Loucy (cell line): ENCODE measurements at regions not wholly inside any gene's neighbourhood (a gene's known extent, or its start where the extent isn't known, plus 50 kb on each side); places are given as distances from the start of the nearest gene placed in this dataset.
"Not testable (repeated sequence)": the region's sequence is repeated elsewhere in the genome, so short reads cannot be mapped to it uniquely, and the experiment has no call there.

ENCODE experiments used
- H2AFZ ChIP-seq: fragments of 200-600 bp; sonication (generic); 2 replicates; pipeline ENCODE4 v1.6.0; 2016; ENCODE audit warnings: antibody characterized with exemption, mild to moderate bottlenecking, low read length, moderate library complexity
- H3F3A ChIP-seq: fragments of 200-600 bp; 2 replicates; pipeline ENCODE4 v1.6.0; 2016; ENCODE audit warnings: antibody characterized with exemption, low read depth, mild to moderate bottlenecking
- H3K27me3 ChIP-seq: fragments of 200-600 bp; sonication (generic); 2 replicates; pipeline ENCODE4 v1.6.1; 2014; ENCODE audit warnings: low read length, mild to moderate bottlenecking; ENCODE audit not compliant: insufficient read depth, poor library complexity, severe bottlenecking
- H3K36me3 ChIP-seq: fragments of 200-600 bp; sonication (generic); 2 replicates; pipeline ENCODE4 v1.6.1; 2016; ENCODE audit warnings: low read length; ENCODE audit not compliant: insufficient read depth
- H3K4me1 ChIP-seq: fragments of 200-600 bp; sonication (generic); 2 replicates; pipeline ENCODE4 v1.5.1; 2014; ENCODE audit warnings: low read length, mild to moderate bottlenecking; ENCODE audit not compliant: insufficient read depth, poor library complexity, severe bottlenecking
- H3K4me2 ChIP-seq: fragments of 200-600 bp; sonication (generic); 2 replicates; pipeline ENCODE4 v1.6.0; 2014; ENCODE audit warnings: antibody characterized with exemption, low read length, low read depth, mild to moderate bottlenecking; ENCODE audit not compliant: poor library complexity, severe bottlenecking
- H3K4me3 ChIP-seq: fragments of 200-600 bp; sonication (generic); 2 replicates; pipeline ENCODE4 v1.5.1; 2014; ENCODE audit warnings: low read length, mild to moderate bottlenecking, mixed read lengths; ENCODE audit not compliant: poor library complexity, severe bottlenecking
- H3K79me2 ChIP-seq: fragments of 200-600 bp; sonication (generic); 2 replicates; pipeline ENCODE4 v1.6.1; 2014; ENCODE audit warnings: low read length; ENCODE audit not compliant: insufficient read depth
- H3K9ac ChIP-seq: fragments of 200-600 bp; sonication (generic); 2 replicates; pipeline ENCODE4 v1.6.0; 2014; ENCODE audit warnings: mild to moderate bottlenecking, low read depth, low read length, moderate library complexity; ENCODE audit not compliant: poor library complexity, severe bottlenecking
- H3K9me2 ChIP-seq: fragments of 200-600 bp; sonication (generic); replicated peaks from 2 replicates; pipeline ENCODE4 v1.6.1; 2016; ENCODE audit warnings: low read depth, low read length, mixed read lengths
- H3K9me3 ChIP-seq: fragments of 200-600 bp; sonication (generic); 2 replicates; pipeline ENCODE4 v1.6.1; 2014; ENCODE audit warnings: mild to moderate bottlenecking, antibody characterized with exemption, low read length, low read depth; ENCODE audit not compliant: insufficient read depth
- H4K20me1 ChIP-seq: fragments of 200-600 bp; sonication (generic); 2 replicates; pipeline ENCODE4 v1.6.0; 2014; ENCODE audit warnings: antibody characterized with exemption, low read length, mild to moderate bottlenecking; ENCODE audit not compliant: insufficient read depth, poor library complexity, severe bottlenecking
- CTCF ChIP-seq: fragments of 200-600 bp; sonication (generic); conservative IDR thresholded peaks from 2 replicates; pipeline ENCODE4 v1.5.1; 2014; ENCODE audit warnings: mild to moderate bottlenecking, antibody characterized with exemption, low read length
- EZH2phosphoT487 ChIP-seq: fragments of 200-600 bp; IDR thresholded peaks from 2 replicates; pipeline ENCODE4 v1.6.1; 2018; ENCODE audit warnings: antibody characterized with exemption, mild to moderate bottlenecking, moderate library complexity, borderline replicate concordance

- Histone ChIP-seq H3F3A (peaks cover 23% of the 10 kb centered on the region), H3K4me2 (peak overlapping the region; percentile 1), H3K9me2 (no peaks in the 10 kb centered on the region), H3K4me1 (peaks cover 43% of the 10 kb centered on the region), H3K9ac (peak overlapping the region; percentile 29), H3K27me3 (no peaks in the 10 kb centered on the region), H3K9me3 (no peaks in the 10 kb centered on the region), H3K36me3 (no peaks in the 10 kb centered on the region), H4K20me1 (no peaks in the 10 kb centered on the region), H3K79me2 (no peaks in the 10 kb centered on the region), H2AFZ (peak overlapping the region; percentile 59; the same call in 1 of the 2 replicates), H3K4me3 (no peak overlapping the region)
- TF ChIP-seq EZH2phosphoT487 (no peak), CTCF (no peak)
Measured at GRCh38 chr3:34157491-34157890, 359.1 kb downstream of the PDCD6IP start.

- peaks cover 23% of the 10 kb centered on the region for H3F3A ChIP-seq
- TF ChIP-seq CTCF (no peak), EZH2phosphoT487 (no peak)
- no peaks in the 10 kb centered on the region for H3K27me3 ChIP-seq
- no peaks in the 10 kb centered on the region for H3K36me3 ChIP-seq
- peak overlapping the region; percentile 29 for H3K4me3 ChIP-seq
- peaks cover 43% of the 10 kb centered on the region for H3K4me1 ChIP-seq
- no peaks in the 10 kb centered on the region for H3K9me3 ChIP-seq
- no peaks in the 10 kb centered on the region for H4K20me1 ChIP-seq
- peak overlapping the region; percentile 59 for H3K4me2 ChIP-seq
- no peaks in the 10 kb centered on the region for H3K9me2 ChIP-seq
- H3K79me2 ChIP-seq: no peaks in the 10 kb centered on the region
- no peak overlapping the region for H2AFZ ChIP-seq
- H3K9ac ChIP-seq: peak overlapping the region; percentile 71
Measured at GRCh38 chr3:34159613-34160420, 361.4 kb downstream of the PDCD6IP start.

- Histone ChIP-seq H3K4me1 (peaks cover 14% of the 10 kb centered on the region), H2AFZ (peak overlapping the region; percentile 64; the same call in 1 of the 2 replicates)
- not testable (repeated sequence) for H3F3A ChIP-seq, H3K36me3 ChIP-seq, H4K20me1 ChIP-seq, H3K9me2 ChIP-seq, H3K27me3 ChIP-seq, H3K4me2 ChIP-seq, H3K9me3 ChIP-seq, H3K4me3 ChIP-seq, H3K79me2 ChIP-seq, H3K9ac ChIP-seq
Measured at GRCh38 chr3:34169636-34170035, 371.2 kb downstream of the PDCD6IP start.

- no peaks in the 10 kb centered on the region for H3K79me2 ChIP-seq
- H3K4me3 ChIP-seq: no peak overlapping the region
- H3K4me2 ChIP-seq: no peak overlapping the region
- no peaks in the 10 kb centered on the region for H3K27me3 ChIP-seq
- H3K9me3 ChIP-seq: no peaks in the 10 kb centered on the region
- H3K9me2 ChIP-seq: no peaks in the 10 kb centered on the region
- no peaks in the 10 kb centered on the region for H3K36me3 ChIP-seq
- H3K9ac ChIP-seq: no peak overlapping the region
- no peaks in the 10 kb centered on the region for H4K20me1 ChIP-seq
- H3F3A ChIP-seq: no peaks in the 10 kb centered on the region
- TF ChIP-seq CTCF (no peak), EZH2phosphoT487 (no peak)
- H2AFZ ChIP-seq: peak overlapping the region; percentile 68
- H3K4me1 ChIP-seq: peaks cover 22% of the 10 kb centered on the region
Measured at GRCh38 chr3:34174740-34175139, 376.3 kb downstream of the PDCD6IP start.
